ENCODE measurements at regions not wholly inside any gene's neighbourhood (a gene's known extent, or its start where the extent isn't known, plus 50 kb on each side); places are given as distances from the start of the nearest gene placed in this dataset.

GRCh38 chr10:78121801-78122200 lies 88.1 kb downstream of the RPS24 start:
- Histone ChIP-seq H4K20me1 (ENCODE audit: insufficient read depth, low read length) (no peaks in the 10 kb centered on the region), H3K79me2 (ENCODE audit: insufficient read depth, low read depth, low read length) (no peaks in the 10 kb centered on the region), H3K36me3 (ENCODE audit: insufficient read depth, low read length) (no peaks in the 10 kb centered on the region), H3K27ac (ENCODE audit: low read depth, low read length, poor library complexity, severe bottlenecking) (no peak overlapping the region), H3K4me3 (ENCODE audit: low read depth, low read length, poor library complexity, severe bottlenecking) (no peak overlapping the region), H3K9me3 (ENCODE audit: low read length) (peaks cover 6% of the 10 kb centered on the region; the same call in 1 of the 2 replicates), H3K9me2 (ENCODE audit: insufficient read depth, low read length) (no peaks in the 10 kb centered on the region), H3K4me2 (ENCODE audit: low read length) (no peak overlapping the region), H2AFZ (ENCODE audit: low read length) (no peak overlapping the region), H3K4me1 (ENCODE audit: insufficient read depth, low read length, poor library complexity, severe bottlenecking) (no peaks in the 10 kb centered on the region)
- no peak for DNase-seq (ENCODE audit: low spot score)
- TF ChIP-seq EZH2phosphoT487 (IDR thresholded peaks at IDR 0.05; ENCODE audit: borderline replicate concordance, low read depth, low read length): no peak
- no peak for TF ChIP-seq CTCF (conservative IDR thresholded peaks at IDR 0.05; ENCODE audit: low read length)
- intact Hi-C loops (cut with micrococcal nuclease; ENCODE audit: unreplicated experiment): no loop called here
- CTCF ChIA-PET (ENCODE audit: unreplicated experiment): no interaction called here
- BruUV-seq (replicated peaks): no TSS peak
- POLR2A ChIA-PET: no interaction called here

- no peaks in the 10 kb centered on the region for H3K9me2 ChIP-seq (ENCODE audit: insufficient read depth, low read length)
- no TSS peak for BruUV-seq (replicated peaks)
- no peak overlapping the region for H3K4me3 ChIP-seq (ENCODE audit: low read depth, low read length, poor library complexity, severe bottlenecking)
- no peaks in the 10 kb centered on the region for H3K36me3 ChIP-seq (ENCODE audit: insufficient read depth, low read length)
- ChIA-PET CTCF (ENCODE audit: unreplicated experiment) (no interaction called here), POLR2A (no interaction called here)
- DNase-seq (ENCODE audit: low spot score): no peak
- H3K79me2 ChIP-seq (ENCODE audit: insufficient read depth, low read depth, low read length): no peaks in the 10 kb centered on the region
- H3K9me3 ChIP-seq (ENCODE audit: low read length): peaks cover 6% of the 10 kb centered on the region; the same call in 1 of the 2 replicates
- H3K4me2 ChIP-seq (ENCODE audit: low read length): no peak overlapping the region
- H3K4me1 ChIP-seq (ENCODE audit: insufficient read depth, low read length, poor library complexity, severe bottlenecking): no peaks in the 10 kb centered on the region
- intact Hi-C loops (cut with micrococcal nuclease; ENCODE audit: unreplicated experiment): no loop called here
- H3K27ac ChIP-seq (ENCODE audit: low read depth, low read length, poor library complexity, severe bottlenecking): no peak overlapping the region
- no peak overlapping the region for H2AFZ ChIP-seq (ENCODE audit: low read length)
- no peaks in the 10 kb centered on the region for H4K20me1 ChIP-seq (ENCODE audit: insufficient read depth, low read length)
- TF ChIP-seq CTCF (conservative IDR thresholded peaks at IDR 0.05; ENCODE audit: low read length): no peak
- no peak for TF ChIP-seq EZH2phosphoT487 (IDR thresholded peaks at IDR 0.05; ENCODE audit: borderline replicate concordance, low read depth, low read length)
Observed at GRCh38 chr10:78124167-78124566, 90.5 kb downstream of the RPS24 start.

- ChIA-PET CTCF (ENCODE audit: unreplicated experiment) (interaction anchor here (0.8 kb wide), 1 partner anchor 14 kb away, joined by 3 read pairs; no protein-coding TSS in a partner anchor), POLR2A (no interaction called here)
- no peak overlapping the region for H3K4me3 ChIP-seq (ENCODE audit: low read depth, low read length, poor library complexity, severe bottlenecking)
- TF ChIP-seq EZH2phosphoT487 (IDR thresholded peaks at IDR 0.05; ENCODE audit: borderline replicate concordance, low read depth, low read length): no peak
- no peak for TF ChIP-seq CTCF (conservative IDR thresholded peaks at IDR 0.05; ENCODE audit: low read length)
- H3K79me2 ChIP-seq (ENCODE audit: insufficient read depth, low read depth, low read length): no peaks in the 10 kb centered on the region
- no peaks in the 10 kb centered on the region for H4K20me1 ChIP-seq (ENCODE audit: insufficient read depth, low read length)
- no peaks in the 10 kb centered on the region for H3K9me3 ChIP-seq (ENCODE audit: low read length)
- no TSS peak for BruUV-seq (replicated peaks)
- no peaks in the 10 kb centered on the region for H3K4me1 ChIP-seq (ENCODE audit: insufficient read depth, low read length, poor library complexity, severe bottlenecking)
- H3K27ac ChIP-seq (ENCODE audit: low read depth, low read length, poor library complexity, severe bottlenecking): no peak overlapping the region
- intact Hi-C loops (cut with micrococcal nuclease; ENCODE audit: unreplicated experiment): no loop called here
- H3K36me3 ChIP-seq (ENCODE audit: insufficient read depth, low read length): no peaks in the 10 kb centered on the region
- no peak overlapping the region for H3K4me2 ChIP-seq (ENCODE audit: low read length)
- DNase-seq (ENCODE audit: low spot score): no peak
- no peak overlapping the region for H2AFZ ChIP-seq (ENCODE audit: low read length)
- H3K9me2 ChIP-seq (ENCODE audit: insufficient read depth, low read length): no peaks in the 10 kb centered on the region
Observed at GRCh38 chr10:78129211-78129610, 95.5 kb downstream of the RPS24 start.

Data from OCI-LY7 (cell line).